GM23338 (cell line): ENCODE measurements at regions not wholly inside any gene's neighbourhood (a gene's known extent, or its start where the extent isn't known, plus 50 kb on each side); places are given as distances from the start of the nearest gene placed in this dataset.

ENCODE experiments used
- ATAC-seq: fragments of 200-7000 bp; cut with Tn5 transposase; 3 replicates; pipeline ENCODE4 v1.9.1; 2020
- DNase-seq: peaks from one replicate; pipeline ENCODE4 v3.0.0-alpha.2; 2015; ENCODE audit warnings: low spot score
- H2AFZ ChIP-seq: fragments of 200-600 bp; sonication (generic); 2 replicates; pipeline ENCODE4 v1.8.0; 2016; ENCODE audit warnings: antibody characterized with exemption, mild to moderate bottlenecking, moderate library complexity
- H3F3A ChIP-seq: fragments of 200-600 bp; sonication (generic); replicated peaks from 2 replicates; pipeline ENCODE4 v1.8.0; 2017; ENCODE audit warnings: antibody characterized with exemption, mixed run types, low read depth
- H3K27ac ChIP-seq: fragments of 200-600 bp; sonication (generic); 2 replicates; pipeline ENCODE4 v1.6.1; 2016; ENCODE audit warnings: low read depth
- H3K27me3 ChIP-seq: fragments of 200-600 bp; sonication (generic); 2 replicates; pipeline ENCODE4 v1.8.0; 2016; ENCODE audit warnings: mild to moderate bottlenecking, mixed run types, moderate library complexity; ENCODE audit not compliant: insufficient read depth
- H3K36me3 ChIP-seq: fragments of 200-600 bp; sonication (generic); 2 replicates; pipeline ENCODE4 v1.8.0; 2016; ENCODE audit warnings: mild to moderate bottlenecking; ENCODE audit not compliant: insufficient read depth
- H3K4me1 ChIP-seq: fragments of 200-600 bp; sonication (generic); 2 replicates; pipeline ENCODE4 v1.8.0; 2016; ENCODE audit warnings: mild to moderate bottlenecking, moderate library complexity; ENCODE audit not compliant: insufficient read depth
- H3K4me2 ChIP-seq: fragments of 200-600 bp; sonication (generic); 2 replicates; pipeline ENCODE4 v1.7.1; 2017; ENCODE audit warnings: mixed run types
- H3K4me3 ChIP-seq: fragments of 200-600 bp; sonication (generic); 2 replicates; pipeline ENCODE4 v1.6.1; 2016; ENCODE audit warnings: mixed run types
- H3K79me2 ChIP-seq: fragments of 200-600 bp; sonication (generic); replicated peaks from 2 replicates; pipeline ENCODE4 v1.8.0; 2017; ENCODE audit warnings: mild to moderate bottlenecking; ENCODE audit not compliant: insufficient read depth
- H3K9me2 ChIP-seq: fragments of 200-600 bp; sonication (generic); 2 replicates; pipeline ENCODE4 v1.8.0; 2017; ENCODE audit not compliant: insufficient read depth
- H4K20me1 ChIP-seq: fragments of 200-600 bp; sonication (generic); replicated peaks from 2 replicates; pipeline ENCODE4 v1.8.0; 2017; ENCODE audit warnings: mild to moderate bottlenecking; ENCODE audit not compliant: insufficient read depth
- H3K27ac Mint-ChIP-seq: 2 replicates; pipeline ENCODE4 v1.8.0; 2020; ENCODE audit warnings: inconsistent platforms, mild to moderate bottlenecking, moderate library complexity, mixed read lengths
- H3K27me3 Mint-ChIP-seq: 3 replicates; pipeline ENCODE4 v1.8.0; 2022; ENCODE audit warnings: low read depth, mild to moderate bottlenecking, moderate library complexity, mixed read lengths, inconsistent platforms; ENCODE audit not compliant: insufficient read depth, poor library complexity
- H3K36me3 Mint-ChIP-seq: 3 replicates; pipeline ENCODE4 v1.8.0; 2021; ENCODE audit warnings: low read depth, mild to moderate bottlenecking, inconsistent platforms, moderate library complexity, mixed read lengths
- H3K4me1 Mint-ChIP-seq: 3 replicates; pipeline ENCODE4 v1.8.0; 2020; ENCODE audit warnings: mild to moderate bottlenecking, inconsistent platforms, mixed read lengths
- H3K4me3 Mint-ChIP-seq: 3 replicates; pipeline ENCODE4 v1.8.0; 2021; ENCODE audit warnings: moderate library complexity, mild to moderate bottlenecking, inconsistent platforms, mixed read lengths
- H3K9me3 Mint-ChIP-seq: 3 replicates; pipeline ENCODE4 v1.8.0; 2020; ENCODE audit warnings: moderate library complexity, mild to moderate bottlenecking, inconsistent platforms, mixed read lengths
- CREB1 ChIP-seq: fragments of 250-450 bp; sonication (Bioruptor Pico); IDR thresholded peaks from 2 replicates; pipeline ENCODE4 v1.5.0; 2020; ENCODE audit warnings: low read depth, mild to moderate bottlenecking, moderate library complexity
- EZH2 ChIP-seq: fragments of 200-600 bp; sonication (generic); IDR thresholded peaks from one replicate; pipeline ENCODE4 v1.8.0; 2017; ENCODE audit warnings: antibody characterized with exemption, mild to moderate bottlenecking, low read depth; ENCODE audit not compliant: unreplicated experiment
- EZH2phosphoT487 ChIP-seq: fragments of 200-600 bp; sonication (generic); IDR thresholded peaks from one replicate; pipeline ENCODE4 v1.8.1; 2018; ENCODE audit warnings: antibody characterized with exemption; ENCODE audit not compliant: unreplicated experiment
- JUNB ChIP-seq: IDR thresholded peaks from one replicate; pipeline ENCODE4 v1.6.1; 2016; ENCODE audit warnings: antibody characterized with exemption; ENCODE audit not compliant: unreplicated experiment
- NANOG ChIP-seq: IDR thresholded peaks from 2 replicates; pipeline ENCODE4 v1.6.1; 2016; ENCODE audit warnings: antibody characterized with exemption, borderline replicate concordance
- STAT1 ChIP-seq: IDR thresholded peaks from one replicate; pipeline ENCODE4 v1.6.1; 2016; ENCODE audit warnings: antibody characterized with exemption; ENCODE audit not compliant: unreplicated experiment
- ZNF114 ChIP-seq: fragments of 250-450 bp; sonication (Bioruptor Pico); IDR thresholded peaks from 2 replicates; pipeline ENCODE4 v1.5.0; 2020; ENCODE audit warnings: mild to moderate bottlenecking, moderate library complexity
- ZNF331 ChIP-seq: fragments of 250-450 bp; sonication (Bioruptor Pico); IDR thresholded peaks from 2 replicates; pipeline ENCODE4 v1.5.0; 2020; ENCODE audit warnings: low read depth, mild to moderate bottlenecking, moderate library complexity
- TF ChIP-seq, protein P1 (sequence below), 2 experiments: fragments of 200-600 bp in 1 of 2; sonication (generic) in 1 of 2; conservative IDR thresholded peaks; 2 replicates each; pipeline versions ENCODE4 v1.5.1 to v1.6.1; 2016 to 2017; ENCODE audit warnings: antibody characterized with exemption in 2 of 2, low read depth in 2 of 2, mild to moderate bottlenecking in 2 of 2, moderate library complexity in 1 of 2
- TF ChIP-seq, protein P2 (sequence below): fragments of 250-450 bp; sonication (Bioruptor Pico); IDR thresholded peaks from 2 replicates; pipeline ENCODE4 v1.5.0; 2020; ENCODE audit warnings: mild to moderate bottlenecking, moderate library complexity

DNA sequence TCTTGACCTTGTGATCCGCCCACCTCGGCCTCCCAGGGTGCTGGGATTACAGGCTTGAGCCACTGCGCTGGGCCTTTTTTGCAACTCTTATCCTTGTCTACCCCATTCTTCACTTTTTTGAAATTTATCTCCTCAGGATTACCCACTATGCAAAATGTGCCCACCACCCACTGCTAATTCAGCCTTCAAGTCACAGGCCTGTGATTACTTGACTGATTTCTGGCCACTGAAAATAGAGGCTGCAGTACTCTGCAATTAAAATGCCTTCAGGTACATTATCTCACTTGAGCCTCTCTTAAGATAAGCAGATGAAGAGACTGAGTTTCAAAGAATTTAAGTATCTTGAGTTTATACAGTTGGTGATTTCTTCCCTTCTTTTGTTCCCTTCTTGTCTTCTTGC lies 112.4 kb upstream of the SPATA31D4 start (continued):
- TF ChIP-seq, protein P1, sequence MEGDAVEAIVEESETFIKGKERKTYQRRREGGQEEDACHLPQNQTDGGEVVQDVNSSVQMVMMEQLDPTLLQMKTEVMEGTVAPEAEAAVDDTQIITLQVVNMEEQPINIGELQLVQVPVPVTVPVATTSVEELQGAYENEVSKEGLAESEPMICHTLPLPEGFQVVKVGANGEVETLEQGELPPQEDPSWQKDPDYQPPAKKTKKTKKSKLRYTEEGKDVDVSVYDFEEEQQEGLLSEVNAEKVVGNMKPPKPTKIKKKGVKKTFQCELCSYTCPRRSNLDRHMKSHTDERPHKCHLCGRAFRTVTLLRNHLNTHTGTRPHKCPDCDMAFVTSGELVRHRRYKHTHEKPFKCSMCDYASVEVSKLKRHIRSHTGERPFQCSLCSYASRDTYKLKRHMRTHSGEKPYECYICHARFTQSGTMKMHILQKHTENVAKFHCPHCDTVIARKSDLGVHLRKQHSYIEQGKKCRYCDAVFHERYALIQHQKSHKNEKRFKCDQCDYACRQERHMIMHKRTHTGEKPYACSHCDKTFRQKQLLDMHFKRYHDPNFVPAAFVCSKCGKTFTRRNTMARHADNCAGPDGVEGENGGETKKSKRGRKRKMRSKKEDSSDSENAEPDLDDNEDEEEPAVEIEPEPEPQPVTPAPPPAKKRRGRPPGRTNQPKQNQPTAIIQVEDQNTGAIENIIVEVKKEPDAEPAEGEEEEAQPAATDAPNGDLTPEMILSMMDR (conservative IDR thresholded peaks at IDR 0.05; ENCODE audit: low read depth in 2 of 2) = no peak
- no peak for TF ChIP-seq STAT1
- TF ChIP-seq, protein P2, sequence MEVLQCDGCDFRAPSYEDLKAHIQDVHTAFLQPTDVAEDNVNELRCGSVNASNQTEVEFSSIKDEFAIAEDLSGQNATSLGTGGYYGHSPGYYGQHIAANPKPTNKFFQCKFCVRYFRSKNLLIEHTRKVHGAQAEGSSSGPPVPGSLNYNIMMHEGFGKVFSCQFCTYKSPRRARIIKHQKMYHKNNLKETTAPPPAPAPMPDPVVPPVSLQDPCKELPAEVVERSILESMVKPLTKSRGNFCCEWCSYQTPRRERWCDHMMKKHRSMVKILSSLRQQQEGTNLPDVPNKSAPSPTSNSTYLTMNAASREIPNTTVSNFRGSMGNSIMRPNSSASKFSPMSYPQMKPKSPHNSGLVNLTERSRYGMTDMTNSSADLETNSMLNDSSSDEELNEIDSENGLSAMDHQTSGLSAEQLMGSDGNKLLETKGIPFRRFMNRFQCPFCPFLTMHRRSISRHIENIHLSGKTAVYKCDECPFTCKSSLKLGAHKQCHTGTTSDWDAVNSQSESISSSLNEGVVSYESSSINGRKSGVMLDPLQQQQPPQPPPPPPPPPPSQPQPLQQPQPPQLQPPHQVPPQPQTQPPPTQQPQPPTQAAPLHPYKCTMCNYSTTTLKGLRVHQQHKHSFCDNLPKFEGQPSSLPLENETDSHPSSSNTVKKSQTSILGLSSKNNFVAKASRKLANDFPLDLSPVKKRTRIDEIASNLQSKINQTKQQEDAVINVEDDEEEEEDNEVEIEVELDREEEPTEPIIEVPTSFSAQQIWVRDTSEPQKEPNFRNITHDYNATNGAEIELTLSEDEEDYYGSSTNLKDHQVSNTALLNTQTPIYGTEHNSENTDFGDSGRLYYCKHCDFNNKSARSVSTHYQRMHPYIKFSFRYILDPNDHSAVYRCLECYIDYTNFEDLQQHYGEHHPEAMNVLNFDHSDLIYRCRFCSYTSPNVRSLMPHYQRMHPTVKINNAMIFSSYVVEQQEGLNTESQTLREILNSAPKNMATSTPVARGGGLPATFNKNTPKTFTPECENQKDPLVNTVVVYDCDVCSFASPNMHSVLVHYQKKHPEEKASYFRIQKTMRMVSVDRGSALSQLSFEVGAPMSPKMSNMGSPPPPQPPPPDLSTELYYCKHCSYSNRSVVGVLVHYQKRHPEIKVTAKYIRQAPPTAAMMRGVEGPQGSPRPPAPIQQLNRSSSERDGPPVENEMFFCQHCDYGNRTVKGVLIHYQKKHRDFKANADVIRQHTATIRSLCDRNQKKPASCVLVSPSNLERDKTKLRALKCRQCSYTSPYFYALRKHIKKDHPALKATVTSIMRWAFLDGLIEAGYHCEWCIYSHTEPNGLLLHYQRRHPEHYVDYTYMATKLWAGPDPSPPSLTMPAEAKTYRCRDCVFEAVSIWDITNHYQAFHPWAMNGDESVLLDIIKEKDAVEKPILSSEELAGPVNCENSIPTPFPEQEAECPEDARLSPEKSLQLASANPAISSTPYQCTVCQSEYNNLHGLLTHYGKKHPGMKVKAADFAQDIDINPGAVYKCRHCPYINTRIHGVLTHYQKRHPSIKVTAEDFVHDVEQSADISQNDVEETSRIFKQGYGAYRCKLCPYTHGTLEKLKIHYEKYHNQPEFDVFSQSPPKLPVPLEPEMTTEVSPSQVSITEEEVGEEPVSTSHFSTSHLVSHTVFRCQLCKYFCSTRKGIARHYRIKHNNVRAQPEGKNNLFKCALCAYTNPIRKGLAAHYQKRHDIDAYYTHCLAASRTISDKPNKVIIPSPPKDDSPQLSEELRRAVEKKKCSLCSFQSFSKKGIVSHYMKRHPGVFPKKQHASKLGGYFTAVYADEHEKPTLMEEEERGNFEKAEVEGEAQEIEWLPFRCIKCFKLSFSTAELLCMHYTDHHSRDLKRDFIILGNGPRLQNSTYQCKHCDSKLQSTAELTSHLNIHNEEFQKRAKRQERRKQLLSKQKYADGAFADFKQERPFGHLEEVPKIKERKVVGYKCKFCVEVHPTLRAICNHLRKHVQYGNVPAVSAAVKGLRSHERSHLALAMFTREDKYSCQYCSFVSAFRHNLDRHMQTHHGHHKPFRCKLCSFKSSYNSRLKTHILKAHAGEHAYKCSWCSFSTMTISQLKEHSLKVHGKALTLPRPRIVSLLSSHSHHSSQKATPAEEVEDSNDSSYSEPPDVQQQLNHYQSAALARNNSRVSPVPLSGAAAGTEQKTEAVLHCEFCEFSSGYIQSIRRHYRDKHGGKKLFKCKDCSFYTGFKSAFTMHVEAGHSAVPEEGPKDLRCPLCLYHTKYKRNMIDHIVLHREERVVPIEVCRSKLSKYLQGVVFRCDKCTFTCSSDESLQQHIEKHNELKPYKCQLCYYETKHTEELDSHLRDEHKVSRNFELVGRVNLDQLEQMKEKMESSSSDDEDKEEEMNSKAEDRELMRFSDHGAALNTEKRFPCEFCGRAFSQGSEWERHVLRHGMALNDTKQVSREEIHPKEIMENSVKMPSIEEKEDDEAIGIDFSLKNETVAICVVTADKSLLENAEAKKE = no peak
- TF ChIP-seq ZNF114 = no peak
- TF ChIP-seq JUNB = no peak

DNA sequence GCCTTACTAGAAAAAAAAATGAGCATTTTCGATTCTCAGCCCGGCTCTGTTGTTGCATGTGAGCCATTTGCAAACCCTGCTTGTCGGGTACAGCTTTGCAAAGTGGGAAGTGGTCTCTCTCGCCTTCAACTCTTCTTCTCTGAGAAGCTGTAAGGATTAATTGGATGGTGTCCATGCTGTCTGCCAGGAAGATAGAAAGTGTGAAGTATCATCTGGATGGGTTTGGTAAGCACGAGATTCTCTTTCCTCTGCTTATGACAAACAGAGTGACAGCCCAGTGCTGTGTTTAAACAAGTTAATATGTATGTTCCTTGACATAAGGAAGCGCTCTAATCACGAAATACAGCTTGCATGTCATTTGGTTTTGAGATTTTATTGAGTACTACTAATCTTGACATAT lies 109.1 kb upstream of the SPATA31D4 start:
- peaks cover 55% of the 10 kb centered on the region for H3K4me1 Mint-ChIP-seq
- H3K27me3 Mint-ChIP-seq = peaks cover 5% of the 10 kb centered on the region
- Histone ChIP-seq H3K27ac (no peak overlapping the region), H2AFZ (peak overlapping the region; percentile 84), H3K79me2 (no peaks in the 10 kb centered on the region), H4K20me1 (no peaks in the 10 kb centered on the region), H3K9me2 (0 out of 2 replicates have a peak, but pooled peaks cover 5% of the 10 kb centered on the region), H3F3A (no peaks in the 10 kb centered on the region), H3K4me2 (peak overlapping the region; percentile 64; the same call in 1 of the 2 replicates), H3K36me3 (no peaks in the 10 kb centered on the region), H3K27me3 (no peaks in the 10 kb centered on the region), H3K4me3 (no peak overlapping the region), H3K4me1 (peaks cover 56% of the 10 kb centered on the region)
- H3K27ac Mint-ChIP-seq = peak overlapping the region; percentile 18; the same call in 1 of the 2 replicates
- H3K4me3 Mint-ChIP-seq = no peak overlapping the region; the same call in 2 of the 3 replicates
- DNase-seq (no peak), ATAC-seq (no peak)
- H3K36me3 Mint-ChIP-seq = no peaks in the 10 kb centered on the region
- H3K9me3 Mint-ChIP-seq = no peaks in the 10 kb centered on the region
- TF ChIP-seq CREB1 (no peak), NANOG (no peak), ZNF331 (CRISPR knock-in tag) (no peak), EZH2 (no peak), EZH2phosphoT487 (no peak)
- TF ChIP-seq, protein P1 (conservative IDR thresholded peaks at IDR 0.05; ENCODE audit: low read depth in 2 of 2) = no peak
